ENCODE measurements at regions not wholly inside any gene's neighbourhood (a gene's known extent, or its start where the extent isn't known, plus 50 kb on each side); places are given as distances from the start of the nearest gene placed in this dataset.

- H3K4me3 ChIP-seq (ENCODE audit: low read length), result no peak overlapping the region
- ATAC-seq, result no peak
Observed at GRCh38 chr2:103527278-103527677, 765.4 kb downstream of the TMEM182 start.

GRCh38 chr2:103529798-103530502 lies 768.1 kb downstream of the TMEM182 start:
- Histone ChIP-seq H3K27me3 (ENCODE audit: control insufficient read depth, insufficient read depth, low read length) (no peaks in the 10 kb centered on the region), H3K36me3 (ENCODE audit: control insufficient read depth, insufficient read depth, low read length) (no peaks in the 10 kb centered on the region), H3K9me3 (ENCODE audit: control insufficient read depth, insufficient read depth, low read length) (peaks cover 8% of the 10 kb centered on the region), H3K4me3 (ENCODE audit: low read length) (no peak overlapping the region), H3K27ac (ENCODE audit: low read length) (no peak overlapping the region), H3K4me1 (ENCODE audit: control insufficient read depth, insufficient read depth, low read length) (no peaks in the 10 kb centered on the region)
- DNase-seq (no peak), ATAC-seq (no peak)
- Mint-ChIP-seq H3K4me3 (no peak overlapping the region), H3K9me3 (peaks cover 4 to 7% of the 10 kb centered on the region in 2 donors), H3K36me3 (no peaks in the 10 kb centered on the region), H3K27ac (no peak overlapping the region), H3K27me3 (ENCODE audit: low read depth in 2 of 2) (no peaks in the 10 kb centered on the region), H3K4me1 (no peaks in the 10 kb centered on the region)
- TF ChIP-seq CTCF (IDR thresholded peaks at IDR 0.05), result no peak
- intact Hi-C loops (cut with micrococcal nuclease), result no loop called here
- WGBS (ENCODE audit: insufficient coverage), result 79% methylated on average over 5 of the region's 5 CpGs

More at GRCh38 chr2:103527278-103527677, 765.4 kb downstream of the TMEM182 start:
- intact Hi-C loops (cut with micrococcal nuclease), result no loop called here
- Histone ChIP-seq H3K27ac (ENCODE audit: low read length) (no peak overlapping the region), H3K4me1 (ENCODE audit: control insufficient read depth, insufficient read depth, low read length) (no peaks in the 10 kb centered on the region), H3K9me3 (ENCODE audit: control insufficient read depth, insufficient read depth, low read length) (peaks cover 8% of the 10 kb centered on the region), H3K27me3 (ENCODE audit: control insufficient read depth, insufficient read depth, low read length) (no peaks in the 10 kb centered on the region), H3K36me3 (ENCODE audit: control insufficient read depth, insufficient read depth, low read length) (no peaks in the 10 kb centered on the region)
- Mint-ChIP-seq H3K27me3 (ENCODE audit: low read depth in 2 of 2) (no peaks in the 10 kb centered on the region), H3K9me3 (peaks cover 2 to 11% of the 10 kb centered on the region in 2 donors), H3K4me1 (no peaks in the 10 kb centered on the region), H3K4me3 (no peak overlapping the region), H3K36me3 (no peaks in the 10 kb centered on the region), H3K27ac (no peak overlapping the region)
- no peak for DNase-seq
- WGBS (ENCODE audit: insufficient coverage), result 66% methylated on average over 3 of the region's 3 CpGs
- TF ChIP-seq CTCF (IDR thresholded peaks at IDR 0.05), result no peak

- intact Hi-C loops (cut with micrococcal nuclease), result no loop called here
- Mint-ChIP-seq H3K9me3 (peaks cover 16 to 22% of the 10 kb centered on the region in 2 donors), H3K27ac (no peak overlapping the region), H3K4me1 (no peaks in the 10 kb centered on the region), H3K27me3 (ENCODE audit: low read depth in 2 of 2) (no peaks in the 10 kb centered on the region), H3K4me3 (no peak overlapping the region), H3K36me3 (peaks cover 8% of the 10 kb centered on the region)
- DNase-seq, result no peak
- Histone ChIP-seq H3K4me3 (ENCODE audit: low read length) (no peak overlapping the region), H3K27me3 (ENCODE audit: control insufficient read depth, insufficient read depth, low read length) (no peaks in the 10 kb centered on the region), H3K4me1 (ENCODE audit: control insufficient read depth, insufficient read depth, low read length) (no peaks in the 10 kb centered on the region), H3K36me3 (ENCODE audit: control insufficient read depth, insufficient read depth, low read length) (no peaks in the 10 kb centered on the region), H3K27ac (ENCODE audit: low read length) (no peak overlapping the region), H3K9me3 (ENCODE audit: control insufficient read depth, insufficient read depth, low read length) (peaks cover 9% of the 10 kb centered on the region)
- no peak for ATAC-seq
- WGBS (ENCODE audit: insufficient coverage), result 40% methylated on average over 1 of the region's 3 CpGs
- TF ChIP-seq CTCF (IDR thresholded peaks at IDR 0.05), result no peak
Observed at GRCh38 chr2:103552775-103553174, 790.9 kb downstream of the TMEM182 start.

- H3K36me3 Mint-ChIP-seq, result peaks cover 13% of the 10 kb centered on the region
- H3K27ac ChIP-seq (ENCODE audit: low read length), result no peak overlapping the region
- H3K4me3 Mint-ChIP-seq, result no peak overlapping the region
- WGBS (ENCODE audit: insufficient coverage), result 92% methylated on average over 3 of the region's 3 CpGs
- DNase-seq, result no peak
- no peak for TF ChIP-seq CTCF (IDR thresholded peaks at IDR 0.05)
- H3K4me1 Mint-ChIP-seq, result no peaks in the 10 kb centered on the region
- no peak overlapping the region for H3K4me3 ChIP-seq (ENCODE audit: low read length)
- no peaks in the 10 kb centered on the region for H3K27me3 ChIP-seq (ENCODE audit: control insufficient read depth, insufficient read depth, low read length)
- H3K9me3 Mint-ChIP-seq, result peaks cover 22 to 27% of the 10 kb centered on the region in 2 donors
- ATAC-seq, result no peak
- peaks cover 10% of the 10 kb centered on the region for H3K9me3 ChIP-seq (ENCODE audit: control insufficient read depth, insufficient read depth, low read length)
- no peaks in the 10 kb centered on the region for H3K27me3 Mint-ChIP-seq (ENCODE audit: low read depth in 2 of 2)
- no peaks in the 10 kb centered on the region for H3K4me1 ChIP-seq (ENCODE audit: control insufficient read depth, insufficient read depth, low read length)
- intact Hi-C loops (cut with micrococcal nuclease), result no loop called here
- no peak overlapping the region for H3K27ac Mint-ChIP-seq
- H3K36me3 ChIP-seq (ENCODE audit: control insufficient read depth, insufficient read depth, low read length), result no peaks in the 10 kb centered on the region
Observed at GRCh38 chr2:103594823-103595222, 833.0 kb downstream of the TMEM182 start.

Data from natural killer cell (primary cell).